ENCODE measurements at regions not wholly inside any gene's neighbourhood (a gene's known extent, or its start where the extent isn't known, plus 50 kb on each side); places are given as distances from the start of the nearest gene placed in this dataset.

GRCh38 chr3:124569761-124570160 is 160.5 kb upstream of the UMPS start:
- H3K9me3 ChIP-seq (ENCODE audit: control insufficient read depth in 4 of 4, low read length in 3 of 4), result no peaks in the 10 kb centered on the region
- H3K4me3 ChIP-seq (ENCODE audit: low read depth in 1 of 3, low read length in 3 of 3), result no peak overlapping the region
- no peak for TF ChIP-seq CTCF (IDR thresholded peaks at IDR 0.05; ENCODE audit: low read depth, low read length, missing input control)
- no peak for TF ChIP-seq YY1 (IDR thresholded peaks at IDR 0.05)
- no peak for TF ChIP-seq ZBTB33 (IDR thresholded peaks at IDR 0.05)
- TF ChIP-seq SP1 (IDR thresholded peaks at IDR 0.05), result no peak
- TF ChIP-seq RXRA (IDR thresholded peaks at IDR 0.05), result no peak
- no peak for TF ChIP-seq REST (IDR thresholded peaks at IDR 0.05)
- TF ChIP-seq TAF1 (conservative IDR thresholded peaks at IDR 0.05), result no peak
- no peak for TF ChIP-seq MAX (IDR thresholded peaks at IDR 0.05)
- TF ChIP-seq GABPA (IDR thresholded peaks at IDR 0.05 in 1 of 2, conservative IDR thresholded peaks at IDR 0.05 in 1 of 2), result no peak
- TF ChIP-seq EGR1 (IDR thresholded peaks at IDR 0.05; ENCODE audit: low read depth in 2 of 2), result no peak
- H3K9ac ChIP-seq (ENCODE audit: low read depth in 1 of 2, low read length in 2 of 2), result no peak overlapping the region
- WGBS, result 26% methylated on average over 1 of the region's 1 CpG
- no peak for DNase-seq (ENCODE audit: low spot score)
- no peaks in the 10 kb centered on the region for H3K36me3 ChIP-seq (ENCODE audit: control insufficient read depth in 4 of 4, insufficient read depth in 3 of 4, low read depth in 1 of 4, low read length in 3 of 4)
- no peak overlapping the region for H3K27ac ChIP-seq (ENCODE audit: low read depth in 1 of 2, low read length in 2 of 2)
- H3K27me3 ChIP-seq (ENCODE audit: control insufficient read depth in 4 of 4, insufficient read depth in 4 of 4, low read length in 3 of 4), result no peaks in the 10 kb centered on the region
- peaks cover 0 to 10% (median 6%) of the 10 kb centered on the region in 4 donors for H3K4me1 ChIP-seq (ENCODE audit: control insufficient read depth in 4 of 4, insufficient read depth in 4 of 4, low read length in 3 of 4)

GRCh38 chr3:124570232-124570631 is 160.0 kb upstream of the UMPS start:
- H3K9ac ChIP-seq (ENCODE audit: low read depth in 1 of 2, low read length in 2 of 2), result no peak overlapping the region
- 86% methylated on average over 2 of the region's 2 CpGs for WGBS

More at GRCh38 chr3:124570232-124570631, 160.0 kb upstream of the UMPS start:
- TF ChIP-seq RAD21 (IDR thresholded peaks at IDR 0.05), result no peak
- TF ChIP-seq CTCF (IDR thresholded peaks at IDR 0.05; ENCODE audit: low read depth, low read length, missing input control), result no peak
- no peak for TF ChIP-seq YY1 (IDR thresholded peaks at IDR 0.05)
- no peak for TF ChIP-seq JUND (IDR thresholded peaks at IDR 0.05)
- no peak for TF ChIP-seq RXRA (IDR thresholded peaks at IDR 0.05)
- TF ChIP-seq TAF1 (conservative IDR thresholded peaks at IDR 0.05), result no peak
- TF ChIP-seq FOXA2 (IDR thresholded peaks at IDR 0.05), result no peak
- TF ChIP-seq SP1 (IDR thresholded peaks at IDR 0.05), result no peak
- no peak for TF ChIP-seq HNF4G (IDR thresholded peaks at IDR 0.05)
- TF ChIP-seq REST (IDR thresholded peaks at IDR 0.05), result no peak
- TF ChIP-seq ATF3 (IDR thresholded peaks at IDR 0.05), result no peak
- TF ChIP-seq NR2F2 (IDR thresholded peaks at IDR 0.05), result no peak
- DNase-seq (ENCODE audit: low spot score), result no peak
- no peaks in the 10 kb centered on the region for H3K27me3 ChIP-seq (ENCODE audit: control insufficient read depth in 4 of 4, insufficient read depth in 4 of 4, low read length in 3 of 4)
- no peaks in the 10 kb centered on the region for H3K9me3 ChIP-seq (ENCODE audit: control insufficient read depth in 4 of 4, low read length in 3 of 4)
- no peak overlapping the region for H3K27ac ChIP-seq (ENCODE audit: low read depth in 1 of 2, low read length in 2 of 2)
- no peak overlapping the region for H3K4me3 ChIP-seq (ENCODE audit: low read depth in 1 of 3, low read length in 3 of 3)
- H3K36me3 ChIP-seq (ENCODE audit: control insufficient read depth in 4 of 4, insufficient read depth in 3 of 4, low read depth in 1 of 4, low read length in 3 of 4), result no peaks in the 10 kb centered on the region
- peaks cover 0 to 8% (median 4%) of the 10 kb centered on the region in 4 donors for H3K4me1 ChIP-seq (ENCODE audit: control insufficient read depth in 4 of 4, insufficient read depth in 4 of 4, low read length in 3 of 4)

All from liver (tissue), 8 donors.